Keratinocyte (primary cell): ENCODE measurements at regions not wholly inside any gene's neighbourhood (a gene's known extent, or its start where the extent isn't known, plus 50 kb on each side); places are given as distances from the start of the nearest gene placed in this dataset.

Experiments
- EZH2 ChIP-seq: IDR thresholded peaks from one replicate; pipeline ENCODE4 v1.6.1; 2012; ENCODE audit warnings: inconsistent platforms, mild to moderate bottlenecking, low read length, moderate library complexity
- TF ChIP-seq, protein P1 (sequence below), 3 experiments: IDR thresholded peaks in 1 of 3; conservative IDR thresholded peaks in 1 of 3; optimal IDR thresholded peaks in 1 of 3; 2 replicates in 2 of 3; 3 replicates in 1 of 3; pipeline versions ENCODE3 to v1.5.1; 2011; ENCODE audit warnings: low read length in 3 of 3, mild to moderate bottlenecking in 3 of 3, moderate library complexity in 2 of 3, control low read depth in 1 of 3, inconsistent platforms in 1 of 3; ENCODE audit not compliant: insufficient read depth in 2 of 3; ENCODE audit errors: extremely low read depth in 1 of 3

DNA sequence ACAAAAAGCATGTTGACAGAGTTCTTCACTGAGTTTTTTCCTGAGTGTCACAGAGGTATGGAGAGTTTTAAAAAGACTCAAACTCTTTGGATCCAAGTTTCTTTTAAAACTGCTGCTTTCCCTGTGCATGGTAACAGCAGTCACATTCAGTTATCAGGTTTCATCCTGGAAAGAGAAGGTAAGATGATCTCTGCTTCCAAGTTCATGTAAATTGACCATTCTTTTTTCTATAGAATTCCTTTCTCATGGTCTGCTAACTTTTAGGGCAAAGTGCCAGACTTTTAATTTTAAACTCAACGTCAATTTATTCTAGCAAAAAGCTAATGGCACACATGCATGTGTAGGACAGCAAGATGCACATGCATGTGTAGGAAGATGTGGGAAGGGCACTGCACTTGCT lies 52.5 kb upstream of the PRLR start:
- TF ChIP-seq, protein P1, sequence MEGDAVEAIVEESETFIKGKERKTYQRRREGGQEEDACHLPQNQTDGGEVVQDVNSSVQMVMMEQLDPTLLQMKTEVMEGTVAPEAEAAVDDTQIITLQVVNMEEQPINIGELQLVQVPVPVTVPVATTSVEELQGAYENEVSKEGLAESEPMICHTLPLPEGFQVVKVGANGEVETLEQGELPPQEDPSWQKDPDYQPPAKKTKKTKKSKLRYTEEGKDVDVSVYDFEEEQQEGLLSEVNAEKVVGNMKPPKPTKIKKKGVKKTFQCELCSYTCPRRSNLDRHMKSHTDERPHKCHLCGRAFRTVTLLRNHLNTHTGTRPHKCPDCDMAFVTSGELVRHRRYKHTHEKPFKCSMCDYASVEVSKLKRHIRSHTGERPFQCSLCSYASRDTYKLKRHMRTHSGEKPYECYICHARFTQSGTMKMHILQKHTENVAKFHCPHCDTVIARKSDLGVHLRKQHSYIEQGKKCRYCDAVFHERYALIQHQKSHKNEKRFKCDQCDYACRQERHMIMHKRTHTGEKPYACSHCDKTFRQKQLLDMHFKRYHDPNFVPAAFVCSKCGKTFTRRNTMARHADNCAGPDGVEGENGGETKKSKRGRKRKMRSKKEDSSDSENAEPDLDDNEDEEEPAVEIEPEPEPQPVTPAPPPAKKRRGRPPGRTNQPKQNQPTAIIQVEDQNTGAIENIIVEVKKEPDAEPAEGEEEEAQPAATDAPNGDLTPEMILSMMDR (optimal IDR thresholded peaks at IDR 0.05 in 1 of 3, IDR thresholded peaks at IDR 0.05 in 1 of 3, conservative IDR thresholded peaks at IDR 0.05 in 1 of 3; ENCODE audit: extremely low read depth in 1 of 3, insufficient read depth in 2 of 3, low read length in 3 of 3): no peak
- TF ChIP-seq EZH2: no peak
